Islet precursor cell (in vitro differentiated cells): ENCODE measurements at regions not wholly inside any gene's neighbourhood (a gene's known extent, or its start where the extent isn't known, plus 50 kb on each side); places are given as distances from the start of the nearest gene placed in this dataset.

Experiments
- DNase-seq: peaks from one replicate; pipeline ENCODE4 v3.0.0-alpha.2; 2018

- DNase-seq = peak; percentile 41
Measured at GRCh38 chr15:100703032-100703578, 100.7 kb downstream of the ASB7 start.

- no peak for DNase-seq
Measured at GRCh38 chr15:100703671-100704070, 101.3 kb downstream of the ASB7 start.

DNA sequence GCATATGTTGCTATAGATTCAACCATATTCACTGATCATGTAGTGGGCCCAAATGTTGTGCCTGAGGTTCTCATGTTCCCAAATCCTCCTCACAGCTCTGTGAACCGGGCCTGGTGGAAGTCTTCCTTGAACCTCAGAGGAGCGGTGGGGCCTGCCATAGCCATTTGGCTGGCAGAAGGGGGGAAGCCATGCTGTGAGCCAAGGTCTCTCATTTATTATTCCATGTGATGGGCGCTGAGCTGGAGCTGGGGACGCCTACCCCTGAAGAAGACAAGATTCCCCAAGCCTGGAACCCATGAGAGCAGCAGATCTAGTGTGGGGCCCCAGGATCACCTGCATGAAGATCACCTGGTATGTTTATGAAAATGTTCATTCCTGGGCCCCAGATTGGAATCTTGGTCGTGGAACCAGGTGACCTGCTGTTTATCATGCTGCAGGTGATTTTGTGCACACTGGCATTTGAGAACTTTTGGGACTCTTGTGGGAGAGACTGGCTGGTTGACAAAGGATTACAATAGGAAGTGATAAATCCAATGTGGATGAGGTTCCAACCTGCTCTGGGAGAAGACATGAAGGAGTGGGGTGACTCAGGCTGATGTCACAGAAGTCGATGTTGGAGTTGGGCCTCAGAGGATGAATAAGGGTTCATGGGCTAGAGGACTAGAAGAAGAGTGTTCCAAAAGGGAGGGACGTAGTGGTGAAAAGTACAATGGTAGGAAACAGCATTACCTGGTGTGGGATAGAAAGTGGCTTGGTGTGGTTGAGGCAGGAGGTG lies 102.1 kb downstream of the ASB7 start:
- DNase-seq = peak; percentile 7

- peak; percentile 4 for DNase-seq
Measured at GRCh38 chr15:100705065-100705464, 102.7 kb downstream of the ASB7 start.

DNA sequence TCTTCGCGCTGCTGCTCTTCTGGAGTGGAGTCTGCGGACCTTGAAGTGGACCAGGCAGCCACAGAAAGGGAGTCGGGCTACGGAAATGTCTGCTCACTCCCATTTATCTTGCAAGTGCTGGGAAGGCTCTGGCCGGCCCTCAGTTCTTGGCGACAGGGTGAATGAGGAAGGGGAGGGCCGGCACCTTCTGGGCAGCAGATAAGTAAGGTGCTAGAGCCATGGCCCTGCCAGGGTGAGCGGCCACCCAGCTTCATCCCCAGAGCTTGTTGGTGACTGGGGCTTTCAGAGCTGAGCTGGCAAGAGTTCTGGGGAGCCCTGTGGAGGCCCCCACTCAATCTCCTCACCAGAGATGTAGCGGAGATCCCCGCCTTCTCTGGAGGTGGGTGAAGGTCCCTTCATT lies 103.5 kb downstream of the ASB7 start:
- peak; percentile 29 for DNase-seq

DNA sequence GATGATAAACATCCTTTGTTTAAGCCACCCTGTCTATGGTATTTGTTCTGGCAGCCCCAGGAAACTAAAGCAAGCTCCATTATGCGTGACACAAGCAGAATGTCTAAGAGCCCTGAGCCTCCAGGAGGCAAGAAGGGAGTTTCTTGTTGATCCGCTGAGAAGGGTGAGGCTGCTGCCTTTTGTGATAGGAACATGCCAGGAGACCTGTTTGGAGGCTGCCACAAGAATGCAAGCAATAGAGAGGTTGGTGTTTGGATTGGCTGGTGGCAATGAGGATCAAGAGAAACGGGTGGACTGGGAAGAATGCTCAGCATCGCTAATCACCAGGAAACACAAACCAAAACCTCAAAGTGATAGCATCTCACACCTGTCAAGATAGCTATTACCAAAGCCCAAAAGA lies 104.8 kb downstream of the ASB7 start:
- peak; percentile 41 for DNase-seq

DNA sequence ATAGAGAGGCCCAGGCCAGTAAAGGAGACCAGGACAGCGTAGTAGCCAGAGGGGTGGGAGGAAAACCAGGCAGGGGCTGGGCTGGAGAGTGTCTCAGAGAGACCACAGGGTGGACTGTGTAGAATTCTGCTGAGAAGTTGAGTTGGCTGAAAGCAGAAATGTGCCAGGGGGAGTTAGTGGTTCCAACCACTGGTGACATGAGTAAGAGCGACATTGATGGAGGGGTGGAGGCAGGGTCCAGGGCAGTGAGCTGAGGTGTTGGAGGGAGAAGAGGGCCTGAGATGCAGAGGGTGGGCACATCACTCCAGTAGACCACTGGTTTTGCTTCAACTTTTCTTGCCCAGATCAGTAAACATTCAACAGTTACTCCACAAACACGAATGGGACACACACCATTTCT lies 106.5 kb downstream of the ASB7 start:
- DNase-seq = peak; percentile 27

DNA sequence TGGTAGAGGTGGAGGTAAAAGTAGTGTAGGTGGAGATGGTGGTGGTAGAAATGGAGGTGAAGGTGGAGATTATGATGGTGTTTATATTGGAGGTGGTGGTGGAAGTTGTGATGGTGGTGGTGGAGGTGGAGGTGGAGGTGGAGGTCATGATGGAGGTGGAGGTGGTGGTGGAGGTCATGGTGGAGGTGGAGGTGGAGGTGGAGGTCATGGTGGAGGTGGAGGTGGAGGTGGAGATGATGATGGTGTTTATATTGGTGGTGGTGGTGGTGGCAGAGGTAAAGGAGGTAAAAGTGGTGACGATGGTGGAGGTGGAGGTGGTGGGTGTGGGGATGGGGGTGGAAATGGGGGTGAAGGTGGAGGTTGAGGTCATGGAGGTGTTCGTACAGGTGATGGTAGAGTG lies 107.8 kb downstream of the ASB7 start:
- peak; percentile 24 for DNase-seq

GRCh38 chr15:100710744-100711515 lies 108.5 kb downstream of the ASB7 start:
- peak; percentile 42 for DNase-seq

- peak; percentile 30 for DNase-seq
Measured at GRCh38 chr15:100711516-100712021, 109.2 kb downstream of the ASB7 start.

DNA sequence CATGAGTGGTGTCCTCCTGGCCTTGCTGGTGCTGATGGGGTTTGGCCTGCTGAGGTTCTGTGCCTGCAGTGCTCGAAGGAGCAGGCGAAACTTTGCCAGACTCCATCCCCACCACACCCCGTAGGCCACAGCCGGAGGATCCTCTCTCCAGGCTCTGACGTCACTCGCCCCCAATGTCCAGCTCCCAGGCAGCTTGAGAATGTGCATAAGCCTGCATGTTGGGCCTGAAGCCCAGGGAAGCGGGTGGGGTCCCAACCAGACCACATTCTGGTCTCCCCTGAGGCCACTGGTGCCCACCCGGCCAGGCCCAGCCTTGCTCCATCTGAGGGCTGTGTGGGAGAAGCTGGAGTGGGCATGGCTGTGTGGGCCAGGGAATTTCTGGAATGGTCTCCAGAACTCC lies 109.8 kb downstream of the ASB7 start:
- DNase-seq = peak; percentile 55

DNA sequence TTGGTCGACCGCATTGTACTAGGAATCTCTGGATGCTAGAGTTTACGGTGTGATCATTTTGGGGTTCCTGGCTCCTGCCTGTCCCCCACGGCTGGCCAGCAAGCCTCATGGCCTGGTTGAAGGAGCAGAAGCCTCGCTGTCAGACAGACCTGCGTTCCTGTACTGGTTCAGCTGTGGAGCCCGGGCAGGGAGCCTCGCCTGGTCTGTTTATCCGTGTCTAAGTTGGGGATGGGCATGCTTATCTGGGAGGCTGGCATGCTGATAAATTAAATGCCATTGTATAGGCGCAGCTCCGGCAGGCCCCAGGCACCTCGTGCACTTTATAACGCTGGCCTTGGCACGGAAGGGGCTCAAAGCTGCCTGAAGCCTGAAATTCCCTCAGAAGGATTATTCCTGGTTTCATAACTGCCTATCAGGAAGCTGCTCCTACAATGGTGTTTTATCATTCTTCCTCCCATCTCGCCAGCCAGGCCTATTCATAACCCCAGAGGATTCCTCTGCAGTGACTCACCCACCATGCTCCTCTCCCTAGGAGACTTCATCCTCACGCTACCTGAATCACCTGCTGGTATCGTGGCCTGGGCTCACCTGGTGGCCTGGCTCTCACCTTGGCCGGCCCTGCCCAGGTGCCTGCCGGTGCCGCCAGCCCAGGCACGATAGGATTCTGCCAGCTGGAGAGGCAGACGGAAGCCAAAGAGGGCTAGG lies 110.9 kb downstream of the ASB7 start:
- peak; percentile 86 for DNase-seq

DNA sequence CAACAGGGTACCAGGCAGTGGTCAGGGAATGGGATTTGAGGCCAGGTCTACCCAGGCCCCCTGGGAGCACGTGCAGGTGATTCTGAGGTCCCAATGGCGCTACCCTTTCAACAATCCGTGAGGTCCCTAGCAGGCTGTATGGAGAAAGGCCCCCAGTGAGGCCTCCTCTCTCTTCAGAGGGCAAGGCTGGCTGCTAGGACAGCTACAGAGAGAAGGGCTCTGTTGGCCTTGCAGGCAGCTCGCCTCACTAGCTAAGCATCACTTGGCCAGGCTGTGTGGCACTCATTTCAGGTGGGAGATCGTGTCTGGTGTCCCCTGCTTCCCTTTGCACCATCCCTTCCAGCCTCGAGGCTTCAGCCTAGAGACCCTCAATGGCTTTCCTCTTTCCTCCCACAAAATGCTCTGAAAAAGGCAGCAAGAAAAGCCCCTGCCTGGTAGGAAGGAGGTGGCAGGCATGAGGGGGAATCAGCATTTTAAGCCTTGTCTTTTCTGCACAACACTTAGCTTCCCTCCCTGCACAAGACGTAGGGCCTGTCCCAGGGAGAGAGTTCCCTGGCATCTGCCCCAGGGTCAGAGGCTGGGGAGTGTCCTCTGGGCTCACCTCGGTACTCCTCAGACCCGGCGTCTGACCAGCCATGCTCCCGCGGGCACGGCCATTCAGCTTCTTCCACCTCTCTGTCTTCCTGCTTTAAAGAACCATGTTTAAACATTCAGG lies 111.8 kb downstream of the ASB7 start:
- no peak for DNase-seq

GRCh38 chr15:100714749-100715342 lies 112.5 kb downstream of the ASB7 start:
- peak; percentile 44 for DNase-seq

- DNase-seq = no peak
Measured at GRCh38 chr15:100715571-100716455, 113.4 kb downstream of the ASB7 start.

- DNase-seq = no peak
Measured at GRCh38 chr15:100716456-100717085, 114.2 kb downstream of the ASB7 start.

GRCh38 chr15:100717596-100717995 lies 115.2 kb downstream of the ASB7 start:
- no peak for DNase-seq

DNA sequence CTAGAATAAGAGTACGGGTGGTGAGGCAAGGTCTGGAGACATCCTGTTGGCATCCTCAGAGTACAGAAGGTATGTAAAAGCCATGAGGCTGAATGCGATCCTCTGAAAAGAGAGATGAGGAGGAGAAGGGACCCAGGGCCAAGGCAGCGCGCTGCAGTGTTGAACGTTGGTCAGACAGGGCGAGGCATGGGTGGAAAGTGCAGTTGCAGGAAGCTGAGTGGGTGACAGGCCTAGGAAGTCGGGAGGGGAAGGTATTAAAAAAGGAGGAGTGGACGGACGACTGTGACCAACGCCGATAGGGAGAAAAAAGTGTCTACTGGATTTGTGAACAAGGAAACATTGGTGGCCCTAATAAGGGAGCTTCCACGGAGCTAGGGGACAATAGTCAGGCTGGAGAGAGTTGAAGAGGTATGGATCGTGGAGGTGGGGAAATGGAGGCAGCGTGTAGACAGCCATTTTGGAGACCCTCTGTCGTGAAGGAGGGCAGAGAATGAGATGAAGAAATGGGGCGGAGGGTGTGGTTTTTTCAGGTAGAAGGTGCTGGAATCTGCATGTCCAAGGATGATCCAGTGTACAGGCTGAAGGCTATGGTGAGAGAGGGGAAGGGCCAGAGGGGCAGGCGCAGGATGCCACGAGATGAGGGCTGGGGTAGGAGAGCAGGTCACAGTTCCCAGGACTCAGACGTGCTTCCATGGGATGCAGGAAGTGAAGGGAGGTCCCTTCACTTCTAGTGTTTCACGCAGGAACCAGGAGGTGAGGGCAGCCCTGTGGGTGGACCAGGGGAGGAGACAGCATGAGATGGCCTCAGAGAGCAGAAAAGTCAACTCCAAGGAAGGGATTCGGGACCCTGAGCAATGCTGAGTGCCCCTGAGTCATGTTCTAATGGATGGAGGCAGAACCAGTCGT lies 115.9 kb downstream of the ASB7 start:
- no peak for DNase-seq

DNA sequence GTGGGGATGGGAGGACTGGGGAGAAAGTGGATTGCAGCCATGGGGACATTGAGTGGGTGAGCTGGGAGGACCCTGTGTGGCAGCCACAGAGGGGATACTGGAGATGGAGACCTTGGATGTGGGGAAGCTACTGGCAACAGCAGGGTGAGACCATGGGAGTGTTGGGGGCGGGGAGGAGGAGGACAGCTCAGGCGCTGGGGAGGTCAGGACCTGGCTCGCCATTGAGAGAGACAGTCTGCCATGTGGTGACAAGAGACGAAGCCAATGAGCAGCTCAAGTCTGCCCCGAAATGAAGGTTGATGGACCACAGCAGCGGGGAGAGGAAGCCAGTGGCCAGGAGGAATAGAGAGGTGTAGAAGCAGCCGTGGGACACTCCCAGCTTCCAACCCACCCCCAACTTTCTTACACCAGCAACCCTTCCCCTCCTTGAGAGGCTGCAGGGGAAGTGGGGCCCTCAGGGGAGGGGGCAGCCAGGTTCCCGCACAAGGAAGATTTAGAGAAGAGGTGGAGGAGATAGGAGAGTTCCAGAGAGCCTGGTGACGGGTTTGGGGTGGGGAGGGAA lies 118.1 kb downstream of the ASB7 start:
- DNase-seq = peak; percentile 46
